H1 (cell line): ENCODE measurements at regions not wholly inside any gene's neighbourhood (a gene's known extent, or its start where the extent isn't known, plus 50 kb on each side); places are given as distances from the start of the nearest gene placed in this dataset.

Experiments
- CTCF ChIA-PET: fragments of 300-600 bp; sonication (Branson Sonifier 250); formaldehyde crosslinking; loops from one replicate; lab custom pipeline; 2021; ENCODE audit not compliant: partially characterized antibody; lab: Charles Lee
- POLR2A ChIA-PET: fragments of 300-600 bp; sonication (Branson Sonifier 250); formaldehyde crosslinking; loops from one replicate; lab custom pipeline; 2021; ENCODE audit warnings: inconsistent platforms; ENCODE audit not compliant: partially characterized antibody; lab: Charles Lee
- DNase-seq, 2 experiments: peaks; one replicate each; pipeline versions ENCODE4 v3.0.0 to v3.0.0-alpha.2; 2010 to 2022; ENCODE audit warnings: low spot score in 2 of 2, low read depth in 1 of 2, mixed read lengths in 1 of 2
- FAIRE-seq: peaks from 2 replicates; lab custom pipeline; 2011; peaks lifted over from hg19 to GRCh38; lab: Jason Lieb, UNC
- H2AFZ ChIP-seq: 2 replicates; pipeline ENCODE4 v1.8.1; 2012; ENCODE audit warnings: low read length, inconsistent platforms
- H2AK5ac ChIP-seq: 2 replicates; pipeline ENCODE4 v1.6.1; 2013; ENCODE audit warnings: low read depth, low read length
- H2BK120ac ChIP-seq: replicated peaks from 2 replicates; pipeline ENCODE3; 2013; ENCODE audit warnings: low read depth, low read length, inconsistent platforms
- H2BK12ac ChIP-seq: 2 replicates; pipeline ENCODE4 v1.6.1; 2013; ENCODE audit warnings: low read depth, low read length
- H2BK15ac ChIP-seq: 2 replicates; pipeline ENCODE4 v1.6.1; 2013; ENCODE audit warnings: low read length
- H2BK20ac ChIP-seq: 2 replicates; pipeline ENCODE4 v1.6.1; 2013; ENCODE audit warnings: low read length
- H2BK5ac ChIP-seq: 2 replicates; pipeline ENCODE4 v1.6.1; 2013; ENCODE audit warnings: low read depth, low read length
- H3K14ac ChIP-seq: 2 replicates; pipeline ENCODE4 v1.6.1; 2013; ENCODE audit warnings: inconsistent platforms; ENCODE audit not compliant: insufficient read length
- H3K18ac ChIP-seq: 2 replicates; pipeline ENCODE4 v1.6.1; 2013; ENCODE audit warnings: low read length; ENCODE audit errors: extremely low read depth
- H3K23ac ChIP-seq: 2 replicates; pipeline ENCODE4 v1.6.1; 2013; ENCODE audit warnings: inconsistent platforms; ENCODE audit not compliant: insufficient read length
- H3K23me2 ChIP-seq: 2 replicates; pipeline ENCODE4 v1.6.1; 2013; ENCODE audit warnings: low read depth, low read length
- H3K27ac ChIP-seq: 2 replicates; pipeline ENCODE4 v1.6.1; 2011; ENCODE audit warnings: low read depth, low read length, inconsistent platforms
- H3K27me3 ChIP-seq, 4 experiments: replicated peaks in 1 of 4; 1 replicate in 1 of 4; 2 replicates in 3 of 4; pipeline versions ENCODE4 v1.6.1 to v1.8.1; 2011 to 2013; ENCODE audit warnings: low read length in 3 of 4, mild to moderate bottlenecking in 3 of 4, inconsistent platforms in 2 of 4, mixed read lengths in 2 of 4, moderate library complexity in 1 of 4; ENCODE audit not compliant: control insufficient read depth in 3 of 4, insufficient read depth in 3 of 4; ENCODE audit errors: extremely low read depth in 1 of 4
- H3K36me3 ChIP-seq, 4 experiments: 2 replicates each; pipeline versions ENCODE4 v1.6.1 to v1.8.1; 2011 to 2013; ENCODE audit warnings: mild to moderate bottlenecking in 4 of 4, low read length in 3 of 4, moderate library complexity in 2 of 4, control low read depth in 1 of 4, inconsistent platforms in 1 of 4; ENCODE audit not compliant: insufficient read depth in 4 of 4, control insufficient read depth in 2 of 4
- H3K4ac ChIP-seq: replicated peaks from 2 replicates; pipeline ENCODE3; 2013; ENCODE audit warnings: low read length, low read depth, mixed read lengths, inconsistent platforms; ENCODE audit not compliant: insufficient read length
- H3K4me1 ChIP-seq, 4 experiments: replicated peaks in 1 of 4; 1 replicate in 1 of 4; 2 replicates in 3 of 4; pipeline versions ENCODE4 v1.6.1 to v1.8.1; 2011 to 2013; ENCODE audit warnings: low read length in 3 of 4, inconsistent platforms in 2 of 4, mixed read lengths in 1 of 4; ENCODE audit not compliant: insufficient read depth in 4 of 4, control insufficient read depth in 3 of 4
- H3K4me2 ChIP-seq, 2 experiments: 2 replicates each; pipeline versions ENCODE4 v1.6.1 to v1.8.1; 2011 to 2013; ENCODE audit warnings: low read depth in 2 of 2, low read length in 2 of 2, control low read depth in 1 of 2, inconsistent platforms in 1 of 2, mild to moderate bottlenecking in 1 of 2; ENCODE audit not compliant: insufficient read depth in 1 of 2
- H3K4me3 ChIP-seq, 4 experiments: fragments of 200-600, 300-600 bp in 1 of 4; sonication (generic), shearing (Covaris generic), sonication (Bioruptor Twin) in 1 of 4; 2 replicates each; pipeline versions ENCODE4 v1.5.1 to v1.8.1; 2011 to 2016; ENCODE audit warnings: low read length in 4 of 4, low read depth in 3 of 4, control low read depth in 2 of 4, inconsistent platforms in 2 of 4, mild to moderate bottlenecking in 2 of 4, mixed read lengths in 1 of 4, moderate library complexity in 1 of 4; ENCODE audit not compliant: insufficient read depth in 2 of 4; ENCODE audit errors: extremely low read depth in 1 of 4
- H3K56ac ChIP-seq: replicated peaks from 2 replicates; pipeline ENCODE3; 2013; ENCODE audit warnings: low read depth, mild to moderate bottlenecking, mixed read lengths, low read length, inconsistent platforms; ENCODE audit not compliant: insufficient read length
- H3K79me1 ChIP-seq: 2 replicates; pipeline ENCODE4 v1.6.1; 2013; ENCODE audit warnings: low read depth, low read length, control low read depth
- H3K79me2 ChIP-seq, 2 experiments: 2 replicates each; pipeline versions ENCODE4 v1.6.1 to v1.8.1; 2012 to 2013; ENCODE audit warnings: low read length in 2 of 2, mild to moderate bottlenecking in 2 of 2, inconsistent platforms in 1 of 2; ENCODE audit not compliant: insufficient read depth in 2 of 2, control insufficient read depth in 1 of 2
- H3K9ac ChIP-seq, 4 experiments: replicated peaks in 1 of 4; 1 replicate in 1 of 4; 2 replicates in 3 of 4; pipeline versions ENCODE4 v1.6.1 to v1.8.1; 2011 to 2013; ENCODE audit warnings: low read depth in 3 of 4, low read length in 3 of 4, control low read depth in 2 of 4, mild to moderate bottlenecking in 2 of 4, moderate library complexity in 2 of 4, inconsistent platforms in 1 of 4; ENCODE audit errors: extremely low read depth in 1 of 4
- H3K9me3 ChIP-seq, 2 experiments: 2 replicates each; pipeline versions ENCODE4 v1.6.1 to v1.8.1; 2012 to 2013; ENCODE audit warnings: mild to moderate bottlenecking in 2 of 2, moderate library complexity in 2 of 2, control low read depth in 1 of 2, inconsistent platforms in 1 of 2, low read depth in 1 of 2, low read length in 1 of 2, mixed read lengths in 1 of 2; ENCODE audit not compliant: insufficient read depth in 2 of 2
- H4K20me1 ChIP-seq, 2 experiments: replicated peaks in 1 of 2; 2 replicates each; pipeline versions ENCODE3 to v1.8.1; 2011 to 2013; ENCODE audit warnings: inconsistent platforms in 2 of 2, low read length in 2 of 2, mild to moderate bottlenecking in 1 of 2; ENCODE audit not compliant: insufficient read depth in 2 of 2, control insufficient read depth in 1 of 2
- H4K5ac ChIP-seq: 2 replicates; pipeline ENCODE4 v1.6.1; 2013; ENCODE audit warnings: low read length, low read depth, mixed read lengths, inconsistent platforms; ENCODE audit not compliant: insufficient read length
- H4K8ac ChIP-seq: 2 replicates; pipeline ENCODE4 v1.8.0; 2013; ENCODE audit warnings: mild to moderate bottlenecking, moderate library complexity, low read length, inconsistent platforms; ENCODE audit not compliant: insufficient read depth; ENCODE audit errors: extremely low read depth
- H4K91ac ChIP-seq: replicated peaks from 2 replicates; pipeline ENCODE3; 2013; ENCODE audit warnings: low read length, mixed read lengths, inconsistent platforms; ENCODE audit not compliant: insufficient read length
- ATF2 ChIP-seq: IDR thresholded peaks from 2 replicates; pipeline ENCODE4 v1.6.1; 2012; ENCODE audit warnings: low read length, inconsistent platforms
- BRCA1 ChIP-seq: IDR thresholded peaks from 2 replicates; pipeline ENCODE4 v1.6.1; 2012; ENCODE audit warnings: low read depth, low read length, improper control_type of control experiment
- CBX5 ChIP-seq: fragments of 300-800, 300-1000 bp; sonication (generic); IDR thresholded peaks from 2 replicates; pipeline ENCODE4 v1.7.1; 2016; ENCODE audit warnings: antibody characterized with exemption, low read length, low read depth
- CBX8 ChIP-seq: fragments of 300-800, 300-1000 bp; sonication (generic); IDR thresholded peaks from 2 replicates; pipeline ENCODE4 v1.7.1; 2016; ENCODE audit warnings: low read depth, low read length, borderline replicate concordance
- CEBPB ChIP-seq: IDR thresholded peaks from 2 replicates; pipeline ENCODE4 v1.6.1; 2012; ENCODE audit warnings: low read depth, low read length
- EP300 ChIP-seq, 2 experiments: IDR thresholded peaks; 1 replicate in 1 of 2; 2 replicates in 1 of 2; pipeline ENCODE4 v1.6.1; 2011 to 2012; ENCODE audit warnings: low read depth in 2 of 2, low read length in 2 of 2, mild to moderate bottlenecking in 2 of 2, borderline replicate concordance in 1 of 2, inconsistent platforms in 1 of 2, moderate library complexity in 1 of 2
- GABPA ChIP-seq: IDR thresholded peaks from 2 replicates; pipeline ENCODE4 v1.6.1; 2011; ENCODE audit warnings: mild to moderate bottlenecking, low read length, moderate library complexity, borderline replicate concordance; ENCODE audit not compliant: insufficient read depth
- GTF2F1 ChIP-seq: IDR thresholded peaks from 2 replicates; pipeline ENCODE4 v1.6.1; 2012; ENCODE audit warnings: low read depth, low read length, improper control_type of control experiment, borderline replicate concordance
- KDM1A ChIP-seq: fragments of 200-600, 300-600 bp; sonication (generic); IDR thresholded peaks from 2 replicates; pipeline ENCODE4 v1.7.1; 2016; ENCODE audit warnings: mild to moderate bottlenecking, low read length, borderline replicate concordance
- NRF1 ChIP-seq: IDR thresholded peaks from 2 replicates; pipeline ENCODE4 v1.6.1; 2011; ENCODE audit warnings: mild to moderate bottlenecking, low read depth, low read length, improper control_type of control experiment
- RBBP5 ChIP-seq: IDR thresholded peaks from 2 replicates; pipeline ENCODE4 v1.7.1; 2012; ENCODE audit warnings: low read depth, mild to moderate bottlenecking, inconsistent platforms, low read length, moderate library complexity, borderline replicate concordance
- SIRT6 ChIP-seq: IDR thresholded peaks from one replicate; pipeline ENCODE4 v1.7.1; 2012; ENCODE audit warnings: low read length, inconsistent platforms
- SP1 ChIP-seq: IDR thresholded peaks from 2 replicates; pipeline ENCODE4 v1.6.1; 2011; ENCODE audit warnings: low read depth, low read length
- TCF12 ChIP-seq: IDR thresholded peaks from 2 replicates; pipeline ENCODE4 v1.6.1; 2011; ENCODE audit warnings: low read depth, mild to moderate bottlenecking, low read length
- WGBS, 2 experiments: shearing (Covaris generic) in 1 of 2; methylation state at CpG; one replicate each; pipeline versions ENCODE4 v1.1.6 to v1.1.7; 2013 to 2015; ENCODE audit warnings: low lambda C conversion rate in 2 of 2, mixed read lengths in 2 of 2, inconsistent platforms in 1 of 2, low coverage in 1 of 2, missing lambda C conversion rate in 1 of 2; ENCODE audit not compliant: insufficient replicate concordance in 2 of 2, insufficient coverage in 1 of 2, insufficient read length in 1 of 2; ENCODE audit errors: extremely low coverage in 1 of 2, missing lambda C conversion rate in 1 of 2; 5-methylcytosine and 5-hydroxymethylcytosine counted together

DNA sequence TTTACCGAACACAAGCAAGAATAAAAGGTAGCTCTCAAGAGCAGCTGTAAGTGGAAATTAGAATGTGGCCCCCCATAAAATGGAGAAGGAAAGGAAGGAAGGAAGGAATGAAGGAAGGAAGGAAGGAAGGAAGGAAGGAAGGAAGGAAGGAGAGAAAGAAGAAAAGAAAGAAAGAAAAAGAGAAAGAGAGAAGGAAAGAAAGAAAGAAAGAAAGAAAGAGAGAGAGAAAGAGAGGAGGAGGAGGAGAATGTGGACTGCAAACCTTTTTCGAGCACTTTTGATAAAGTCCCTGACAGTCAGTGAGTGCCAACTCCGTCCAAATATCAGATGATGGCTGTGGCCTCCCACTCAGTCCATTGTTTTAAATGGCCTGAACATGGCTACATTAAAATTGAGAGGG, 53.8 kb upstream of the SNX2 start:
- Histone ChIP-seq H2BK120ac (no peak overlapping the region), H3K9ac (no peak overlapping the region), H3K9me3 (no peaks in the 10 kb centered on the region), H3K4me3 (no peak overlapping the region), H3K27ac (no peak overlapping the region), H3K4me2 (no peak overlapping the region), H2AK5ac (no peak overlapping the region), H3K79me1 (no peaks in the 10 kb centered on the region), H4K5ac (no peak overlapping the region), H4K8ac (no peak overlapping the region), H2BK20ac (no peak overlapping the region), H3K18ac (no peak overlapping the region), H3K23ac (no peak overlapping the region), H3K4me1 (no peaks in the 10 kb centered on the region), H4K91ac (no peak overlapping the region), H2AFZ (no peak overlapping the region), H4K20me1 (no peaks in the 10 kb centered on the region), H2BK15ac (no peak overlapping the region), H2BK5ac (no peak overlapping the region), H3K27me3 (no peaks in the 10 kb centered on the region), H3K56ac (no peak overlapping the region), H3K4ac (no peak overlapping the region), H2BK12ac (no peak overlapping the region), H3K36me3 (no peaks in the 10 kb centered on the region), H3K79me2 (no peaks in the 10 kb centered on the region), H3K14ac (no peak overlapping the region), H3K23me2 (no peaks in the 10 kb centered on the region)
- DNase-seq, result no peak
- POLR2A ChIA-PET, result interaction anchor here (0.7 kb wide), 1 partner anchor 104 kb away, joined by 3 read pairs; no protein-coding TSS in a partner anchor
- FAIRE-seq, result no peak
- WGBS, 2 experiments, result 72% methylated on average over 3 of the region's 3 CpGs; no CpG with 5 or more reads in 1 of the 2 experiments
- CTCF ChIA-PET, result interaction anchor here (0.7 to 2.7 kb wide), 3 partner anchors 17 to 588 kb away, joined by 3 to 10 read pairs (median 3); no protein-coding TSS in a partner anchor
- TF ChIP-seq SP1 (no peak), CEBPB (no peak), BRCA1 (no peak), ATF2 (no peak), CBX5 (no peak), GABPA (no peak), CBX8 (no peak), TCF12 (no peak), GTF2F1 (no peak), EP300 (IDR thresholded peaks at IDR 0.05; ENCODE audit: borderline replicate concordance in 1 of 2, low read depth in 2 of 2, low read length in 2 of 2) (no peak), KDM1A (no peak), RBBP5 (no peak), SIRT6 (no peak), NRF1 (no peak)
